ENCODE measurements at regions not wholly inside any gene's neighbourhood (a gene's known extent, or its start where the extent isn't known, plus 50 kb on each side); places are given as distances from the start of the nearest gene placed in this dataset.

- no CpG with 5 or more reads among the region's 4 CpGs for WGBS, 2 experiments (ENCODE audit: extremely low coverage in 2 of 2, insufficient read length in 1 of 2)
- intact Hi-C loops (cut with micrococcal nuclease) (no loop called here), dilution Hi-C loops (cut with HindIII; ENCODE audit: low sequenced_read_pairs, unreplicated experiment) (no loop called here), in situ Hi-C loops (cut with MboI; ENCODE audit: low sequenced_read_pairs) (no loop called here)
- no peaks in the 10 kb centered on the region for H3K4me1 ChIP-seq (ENCODE audit: control insufficient read depth, insufficient read depth, low read length)
- H2AK9ac ChIP-seq (replicated peaks; ENCODE audit: low read depth, low read length, poor library complexity), result no peak overlapping the region
- TF ChIP-seq MAFK (IDR thresholded peaks at IDR 0.05; ENCODE audit: low read depth, low read length), result no peak
- no peak for TF ChIP-seq BHLHE40 (IDR thresholded peaks at IDR 0.05; ENCODE audit: low read depth, low read length)
- no peak overlapping the region for H2BK5ac ChIP-seq (ENCODE audit: low read depth, low read length, poor library complexity, severe bottlenecking)
- H3K36me3 ChIP-seq (ENCODE audit: control insufficient read depth, insufficient read depth, low read length), result no peaks in the 10 kb centered on the region
- ChIA-PET POLR2A (ENCODE audit: unreplicated experiment) (no interaction called here), CTCF (no interaction called here)
- H3K56ac ChIP-seq (ENCODE audit: extremely low read depth, insufficient read depth, low read length), result no peak overlapping the region
- no peak overlapping the region for H2BK15ac ChIP-seq (ENCODE audit: low read depth, low read length)
- H3K9me1 ChIP-seq (ENCODE audit: insufficient read depth, low read length), result no peaks in the 10 kb centered on the region
- no peak overlapping the region for H2AK5ac ChIP-seq (ENCODE audit: low read depth, low read length)
- no peak overlapping the region for H4K8ac ChIP-seq (ENCODE audit: low read depth in 2 of 2, low read length in 2 of 2)
- H2AFZ ChIP-seq (replicated peaks; ENCODE audit: low read length, poor library complexity), result no peak overlapping the region
- ATAC-seq (ENCODE audit: low read depth) (no peak), DNase-seq (no peak)
- H4K5ac ChIP-seq (ENCODE audit: low read depth, low read length), result no peak overlapping the region
- no peak overlapping the region for H3K23ac ChIP-seq (ENCODE audit: low read depth, low read length)
- no peak overlapping the region for H4K91ac ChIP-seq (ENCODE audit: insufficient read depth, low read depth, low read length)
- H3K27me3 ChIP-seq (ENCODE audit: control insufficient read depth, insufficient read depth, low read length), result no peaks in the 10 kb centered on the region
- H3K4me2 ChIP-seq (ENCODE audit: low read depth, low read length), result no peak overlapping the region
- no peak overlapping the region for H2BK120ac ChIP-seq (ENCODE audit: low read depth, low read length)
- no peaks in the 10 kb centered on the region for H4K20me1 ChIP-seq (ENCODE audit: insufficient read depth, low read length)
- H2BK20ac ChIP-seq (ENCODE audit: low read depth, low read length), result no peak overlapping the region
- no peak overlapping the region for H3K9ac ChIP-seq (ENCODE audit: low read depth, low read length)
- H3K9me3 ChIP-seq (ENCODE audit: control insufficient read depth, insufficient read depth, low read length), result no peaks in the 10 kb centered on the region
- H3K4ac ChIP-seq (ENCODE audit: low read depth, low read length), result no peak overlapping the region
- H3K4me3 ChIP-seq (ENCODE audit: insufficient read depth, low read depth, low read length), result no peak overlapping the region
- BruUV-seq (replicated peaks), result no TSS peak
- no peak overlapping the region for H3K14ac ChIP-seq (replicated peaks; ENCODE audit: low read depth, low read length)
- no peaks in the 10 kb centered on the region for H3K79me1 ChIP-seq (ENCODE audit: low read depth in 1 of 2, low read length in 2 of 2)
- no peak overlapping the region for H3K27ac ChIP-seq (ENCODE audit: insufficient read depth, low read length)
- H3K18ac ChIP-seq (ENCODE audit: low read depth, low read length), result no peak overlapping the region
These were observed 332.4 kb downstream of the MSX2 start for GRCh38 chr5:175056831-175057230.
